Left ventricle myocardium superior (tissue), 1 donor: ENCODE measurements at regions not wholly inside any gene's neighbourhood (a gene's known extent, or its start where the extent isn't known, plus 50 kb on each side); places are given as distances from the start of the nearest gene placed in this dataset.
"Not testable (repeated sequence)": the region's sequence is repeated elsewhere in the genome, so short reads cannot be mapped to it uniquely, and the experiment has no call there.

Source experiments
- ATAC-seq: fragments of 200-7000 bp; cut with Tn5 transposase; one replicate; pipeline ENCODE4 v1.9.1; 2020; ENCODE audit warnings: mild to moderate bottlenecking, moderate library complexity
- DNase-seq: peaks from one replicate; pipeline ENCODE4 v3.0.0-alpha.2; 2020
- intact Hi-C: fragments of 100-400 bp; cut with micrococcal nuclease; formaldehyde crosslinking; loops from one replicate; pipeline ENCODE4 v1.11.0; 2022
- donor health status: DM: no; HTN: yes; CAD: no; lungs with severe emphysema.

- no peak for DNase-seq
- intact Hi-C loops = no loop called here
- ATAC-seq = no peak
Observed at GRCh38 chr12:107826276-107826675, 51.8 kb downstream of the ASCL4 start.

- no peak for DNase-seq
- ATAC-seq = no peak
- intact Hi-C loops = no loop called here
Observed at GRCh38 chr12:107829271-107829670, 54.8 kb downstream of the ASCL4 start.

- DNase-seq (no peak), ATAC-seq (no peak)
- intact Hi-C loops = no loop called here
Observed at GRCh38 chr12:107832441-107832840, 57.9 kb downstream of the ASCL4 start.

- DNase-seq (no peak), ATAC-seq (no peak)
- intact Hi-C loops = no loop called here
Observed at GRCh38 chr12:107840186-107840585, 65.7 kb downstream of the ASCL4 start.

GRCh38 chr12:107843351-107844311 lies 69.1 kb downstream of the ASCL4 start:
- ATAC-seq = peak; percentile 47
- intact Hi-C loops = no loop called here
- DNase-seq = peak; percentile 28

GRCh38 chr12:107844312-107844921 lies 69.9 kb downstream of the ASCL4 start:
- ATAC-seq (peak; percentile 28), DNase-seq (peak; percentile 27)

GRCh38 chr12:107845226-107845979 lies 70.9 kb downstream of the ASCL4 start:
- ATAC-seq (no peak), DNase-seq (no peak)
- intact Hi-C loops = no loop called here

More at GRCh38 chr12:107844312-107844921, 69.9 kb downstream of the ASCL4 start:
- intact Hi-C loops = no loop called here

GRCh38 chr12:107845980-107846659 lies 71.6 kb downstream of the ASCL4 start:
- DNase-seq = no peak
- intact Hi-C loops = no loop called here
- ATAC-seq = no peak

- DNase-seq = no peak
- no peak for ATAC-seq
- intact Hi-C loops = no loop called here
Observed at GRCh38 chr12:107847430-107847829, 72.9 kb downstream of the ASCL4 start.

- ATAC-seq (peak; percentile 33), DNase-seq (no peak)
- intact Hi-C loops = no loop called here
Observed at GRCh38 chr12:107847830-107848229, 73.3 kb downstream of the ASCL4 start.

GRCh38 chr12:107853479-107853878 lies 79.0 kb downstream of the ASCL4 start:
- ATAC-seq (no peak), DNase-seq (no peak)
- intact Hi-C loops = no loop called here

GRCh38 chr12:107855471-107855870 lies 81.0 kb downstream of the ASCL4 start:
- no peak for ATAC-seq
- intact Hi-C loops = no loop called here

GRCh38 chr12:107856096-107856495 lies 81.6 kb downstream of the ASCL4 start:
- DNase-seq (no peak), ATAC-seq (no peak)
- intact Hi-C loops = no loop called here

More at GRCh38 chr12:107855471-107855870, 81.0 kb downstream of the ASCL4 start:
- no peak for DNase-seq

GRCh38 chr12:107857191-107857590 lies 82.7 kb downstream of the ASCL4 start:
- ATAC-seq (no peak), DNase-seq (no peak)
- intact Hi-C loops = no loop called here

GRCh38 chr12:107859367-107859766 lies 84.9 kb downstream of the ASCL4 start:
- ATAC-seq = no peak
- intact Hi-C loops = no loop called here
- DNase-seq = no peak

- intact Hi-C loops = no loop called here
- ATAC-seq (peak; percentile 59), DNase-seq (no peak)
Observed at GRCh38 chr12:107864235-107864634, 89.7 kb downstream of the ASCL4 start.

- ATAC-seq, intact Hi-C loops, DNase-seq: not testable (repeated sequence)
Observed at GRCh38 chr12:107864727-107865126, 90.2 kb downstream of the ASCL4 start.

GRCh38 chr12:107873223-107873622 lies 98.7 kb downstream of the ASCL4 start:
- ATAC-seq (no peak), DNase-seq (no peak)
- intact Hi-C loops = no loop called here

GRCh38 chr12:107875786-107876185 lies 101.3 kb downstream of the ASCL4 start:
- ATAC-seq (no peak), DNase-seq (no peak)
- intact Hi-C loops = no loop called here
